HepG2 (cell line): ENCODE measurements at regions not wholly inside any gene's neighbourhood (a gene's known extent, or its start where the extent isn't known, plus 50 kb on each side); places are given as distances from the start of the nearest gene placed in this dataset.

ENCODE experiments used
- ATAC-seq: fragments of 200-7000 bp; cut with Tn5 transposase; 3 replicates; pipeline ENCODE4 v1.9.1; 2020; ENCODE audit warnings: mild to moderate bottlenecking, moderate library complexity
- BruUV-seq: library from RNA; stranded (reverse); fragments of 400-500 nt; replicated peaks from 2 replicates; lab custom pipeline; 2021; lab: Mats Ljungman, UMichigan
- CTCF ChIA-PET: fragments of 300-600 bp; formaldehyde crosslinking; extraction: SDS; loops from one replicate; lab custom pipeline; 2021; ENCODE audit warnings: low total read pairs, inconsistent platforms, low intra/inter-chr PET ratio; lab: Yijun Ruan, JAX
- POLR2A ChIA-PET: fragments of 350-600 bp; sonication (Branson Sonifier 250); formaldehyde crosslinking; loops from one replicate; lab custom pipeline; 2020; ENCODE audit warnings: antibody characterized with exemption, inconsistent platforms; lab: Yijun Ruan, JAX
- DNase-seq: peaks from one replicate; pipeline ENCODE4 v3.0.0-alpha.2; 2015; ENCODE audit warnings: low spot score
- FAIRE-seq: peaks from 3 replicates; lab custom pipeline; 2011; peaks lifted over from hg19 to GRCh38; lab: Jason Lieb, UNC
- H2AFZ ChIP-seq: one replicate; pipeline ENCODE4 v1.6.1; 2011; ENCODE audit warnings: low read length, inconsistent platforms
- H3K27ac ChIP-seq: fragments of 300-600 bp; 3 replicates; pipeline ENCODE4 v1.8.0; 2011; ENCODE audit warnings: mixed run types, mild to moderate bottlenecking, mixed read lengths, low read length, inconsistent platforms; ENCODE audit not compliant: insufficient read depth; ENCODE audit errors: extremely low read length
- H3K27me3 ChIP-seq, 2 experiments: fragments of 200-600 bp in 1 of 2; 2 replicates in 1 of 2; 3 replicates in 1 of 2; pipeline versions ENCODE4 v1.6.0 to v1.8.0; 2011; ENCODE audit warnings: low read length in 2 of 2, mild to moderate bottlenecking in 2 of 2, moderate library complexity in 2 of 2, inconsistent platforms in 1 of 2; ENCODE audit not compliant: insufficient read depth in 2 of 2, control insufficient read depth in 1 of 2
- H3K36me3 ChIP-seq, 2 experiments: fragments of 200-600 bp in 1 of 2; replicated peaks in 1 of 2; 2 replicates in 1 of 2; 3 replicates in 1 of 2; pipeline versions ENCODE4 v1.5.1 to v1.8.0; 2011; ENCODE audit warnings: low read length in 2 of 2, inconsistent platforms in 1 of 2; ENCODE audit not compliant: insufficient read depth in 2 of 2, control insufficient read depth in 1 of 2
- H3K4me1 ChIP-seq: 2 replicates; pipeline ENCODE4 v1.5.1; 2012; ENCODE audit warnings: low read length, inconsistent platforms; ENCODE audit not compliant: insufficient read depth
- H3K4me2 ChIP-seq: 2 replicates; pipeline ENCODE4 v1.6.0; 2011; ENCODE audit warnings: low read depth, low read length, inconsistent platforms
- H3K4me3 ChIP-seq, 3 experiments: fragments of 200-600 bp in 1 of 3; sonication (generic), shearing (Covaris generic) in 1 of 3; replicated peaks in 1 of 3; 2 replicates each; pipeline ENCODE4 v1.5.1; 2011 to 2016; ENCODE audit warnings: low read length in 3 of 3, inconsistent platforms in 2 of 3, low read depth in 2 of 3, mild to moderate bottlenecking in 2 of 3, control low read depth in 1 of 3, mixed read lengths in 1 of 3; ENCODE audit not compliant: insufficient read depth in 1 of 3
- H3K79me2 ChIP-seq: one replicate; pipeline ENCODE4 v1.6.1; 2011; ENCODE audit warnings: low read length, inconsistent platforms; ENCODE audit not compliant: insufficient read depth
- H3K9ac ChIP-seq: 2 replicates; pipeline ENCODE4 v1.6.0; 2011; ENCODE audit warnings: mild to moderate bottlenecking, low read depth, low read length, inconsistent platforms; ENCODE audit not compliant: insufficient read depth
- H3K9me3 ChIP-seq: 2 replicates; pipeline ENCODE4 v1.5.1; 2012; ENCODE audit warnings: mild to moderate bottlenecking, low read length
- H4K20me1 ChIP-seq: 2 replicates; pipeline ENCODE4 v1.6.0; 2011; ENCODE audit warnings: inconsistent platforms, mild to moderate bottlenecking, low read length, moderate library complexity; ENCODE audit not compliant: insufficient read depth
- ATF5 ChIP-seq: sonication (generic); formaldehyde crosslinking; IDR thresholded peaks from 2 replicates; pipeline ENCODE4 v1.4.0; 2020; ENCODE audit warnings: mild to moderate bottlenecking, low read depth, missing genetic modification reagents
- BCL6 ChIP-seq: IDR thresholded peaks from 2 replicates; pipeline ENCODE4 v1.6.1; 2016; ENCODE audit warnings: missing genetic modification reagents, missing compliant biosample characterization
- HBP1 ChIP-seq: IDR thresholded peaks from 2 replicates; pipeline ENCODE4 v1.6.1; 2016; ENCODE audit warnings: low read depth, control low read depth
- IKZF4 ChIP-seq: sonication (generic); formaldehyde crosslinking; IDR thresholded peaks from 2 replicates; pipeline ENCODE4 v1.5.1; 2020; ENCODE audit warnings: borderline replicate concordance, mild to moderate bottlenecking, low read depth, missing genetic modification reagents; ENCODE audit errors: not compliant biosample characterization
- JUND ChIP-seq: sonication (generic); formaldehyde crosslinking; IDR thresholded peaks from 2 replicates; pipeline ENCODE4 v1.8.0; 2022; ENCODE audit warnings: mild to moderate bottlenecking, missing genetic modification reagents
- ONECUT2 ChIP-seq: sonication (generic); formaldehyde crosslinking; IDR thresholded peaks from 2 replicates; pipeline ENCODE4 v1.4.0; 2020; ENCODE audit warnings: missing genetic modification reagents
- RARA ChIP-seq: IDR thresholded peaks from 2 replicates; pipeline ENCODE4 v1.6.1; 2016; ENCODE audit warnings: missing genetic modification reagents, missing compliant biosample characterization
- ZNF546 ChIP-seq: sonication (generic); formaldehyde crosslinking; conservative IDR thresholded peaks from 2 replicates; pipeline ENCODE4 v1.8.1; 2023; ENCODE audit warnings: mild to moderate bottlenecking, missing genetic modification reagents
- ZNF580 ChIP-seq: IDR thresholded peaks from 2 replicates; pipeline ENCODE4 v1.6.1; 2016; ENCODE audit warnings: low read depth, borderline replicate concordance
- WGBS: methylation state at CpG from one replicate; pipeline ENCODE4 v1.1.6; 2017; ENCODE audit warnings: low lambda C conversion rate; 5-methylcytosine and 5-hydroxymethylcytosine counted together
- in situ Hi-C: cut with HindIII; loops from 2 replicates; pipeline ENCODE4 v1.10.0; 2017; ENCODE audit warnings: low pct_unique_long_range_greater_than_20kb; ENCODE audit not compliant: extremely low pct_ligation_motif_present
- intact Hi-C: fragments of 100-400 bp; cut with micrococcal nuclease; formaldehyde crosslinking; loops from one replicate; pipeline ENCODE4 v1.10.0; 2022; ENCODE audit not compliant: unreplicated experiment

GRCh38 chr10:120997756-120998155 lies 146.6 kb downstream of the WDR11 start:
- Histone ChIP-seq H3K79me2 (no peaks in the 10 kb centered on the region), H3K27me3 (peaks cover 1 to 2% of the 10 kb centered on the region in 2 experiments; a peak in 2 of 5 replicates), H3K4me1 (no peaks in the 10 kb centered on the region), H4K20me1 (no peaks in the 10 kb centered on the region), H3K4me3 (no peak overlapping the region), H3K9ac (no peak overlapping the region), H3K27ac (no peak overlapping the region), H2AFZ (no peak overlapping the region), H3K9me3 (no peaks in the 10 kb centered on the region), H3K4me2 (no peak overlapping the region), H3K36me3 (no peaks in the 10 kb centered on the region)
- ATAC-seq (no peak), FAIRE-seq (no peak), DNase-seq (no peak)
- ChIA-PET POLR2A (no interaction called here), CTCF (no interaction called here)
- intact Hi-C loops (no loop called here), in situ Hi-C loops (no loop called here)
- no TSS peak for BruUV-seq
- TF ChIP-seq ZNF546 (CRISPR knock-in tag) (no peak), JUND (no peak), BCL6 (CRISPR knock-in tag) (no peak), HBP1 (no peak), IKZF4 (CRISPR knock-in tag) (no peak), ATF5 (no peak), ZNF580 (CRISPR knock-in tag) (no peak), RARA (CRISPR knock-in tag) (no peak), ONECUT2 (CRISPR knock-in tag) (no peak)
- whole genome bisulfite sequencing = 26% methylated on average over 3 of the region's 3 CpGs
